ENCODE measurements at regions not wholly inside any gene's neighbourhood (a gene's known extent, or its start where the extent isn't known, plus 50 kb on each side); places are given as distances from the start of the nearest gene placed in this dataset.

- H3K79me2 ChIP-seq (ENCODE audit: control insufficient read depth in 1 of 2, insufficient read depth in 2 of 2, low read length in 2 of 2) = no peaks in the 10 kb centered on the region
- DNase-seq (ENCODE audit: low read depth in 1 of 2, low spot score in 2 of 2) (no peak), FAIRE-seq (no peak)
- no peaks in the 10 kb centered on the region for H4K20me1 ChIP-seq (replicated peaks in 1 of 2; ENCODE audit: control insufficient read depth in 1 of 2, insufficient read depth in 2 of 2, low read length in 2 of 2)
- H3K27me3 ChIP-seq (replicated peaks in 1 of 4; ENCODE audit: control insufficient read depth in 3 of 4, extremely low read depth in 1 of 4, insufficient read depth in 3 of 4, low read length in 3 of 4) = no peaks in the 10 kb centered on the region; a peak in 1 of 7 replicates
- no peak overlapping the region for H3K9ac ChIP-seq (replicated peaks in 1 of 4; ENCODE audit: extremely low read depth in 1 of 4, low read depth in 3 of 4, low read length in 3 of 4)
- H3K9me3 ChIP-seq (ENCODE audit: insufficient read depth in 2 of 2, low read depth in 1 of 2, low read length in 1 of 2) = no peaks in the 10 kb centered on the region
- POLR2A ChIA-PET (ENCODE audit: partially characterized antibody) = no interaction called here
- H4K5ac ChIP-seq (ENCODE audit: insufficient read length, low read depth, low read length) = no peak overlapping the region
- no peak overlapping the region for H3K14ac ChIP-seq (ENCODE audit: insufficient read length)
- H2BK15ac ChIP-seq (ENCODE audit: low read length) = no peak overlapping the region
- CTCF ChIA-PET (ENCODE audit: partially characterized antibody) = interaction anchor here (1.1 kb wide), 1 partner anchor 13 kb away, joined by 3 read pairs; no protein-coding TSS in a partner anchor
- no peak overlapping the region for H3K4me2 ChIP-seq (ENCODE audit: insufficient read depth in 1 of 2, low read depth in 2 of 2, low read length in 2 of 2)
- no peak overlapping the region for H3K4ac ChIP-seq (replicated peaks; ENCODE audit: insufficient read length, low read depth, low read length)
- no peaks in the 10 kb centered on the region for H3K79me1 ChIP-seq (ENCODE audit: low read depth, low read length)
- no peak overlapping the region for H2BK12ac ChIP-seq (ENCODE audit: low read depth, low read length)
- H3K23me2 ChIP-seq (ENCODE audit: low read depth, low read length) = 0 out of 2 replicates have a peak, but pooled peaks cover 2% of the 10 kb centered on the region
- H2AFZ ChIP-seq (ENCODE audit: low read length) = no peak overlapping the region
- TF ChIP-seq CHD1 (IDR thresholded peaks at IDR 0.05; ENCODE audit: low read depth, low read length) (no peak), EZH2 (IDR thresholded peaks at IDR 0.05; ENCODE audit: low read depth, low read length, severe bottlenecking) (no peak), HDAC2 (IDR thresholded peaks at IDR 0.05; ENCODE audit: borderline replicate concordance in 1 of 2, low read depth in 2 of 2, low read length in 2 of 2) (no peak), BCL11A (IDR thresholded peaks at IDR 0.05; ENCODE audit: low read depth in 2 of 2, low read length in 2 of 2) (no peak), KDM5A (IDR thresholded peaks at IDR 0.05; ENCODE audit: low read length) (no peak), CBX5 (IDR thresholded peaks at IDR 0.05; ENCODE audit: low read depth, low read length) (no peak), GABPA (IDR thresholded peaks at IDR 0.05; ENCODE audit: borderline replicate concordance, insufficient read depth, low read length) (no peak), SIN3A (conservative IDR thresholded peaks at IDR 0.05 in 1 of 2, IDR thresholded peaks at IDR 0.05 in 1 of 2; ENCODE audit: low read depth in 1 of 2, low read length in 2 of 2) (no peak), SAP30 (IDR thresholded peaks at IDR 0.05; ENCODE audit: insufficient read depth, insufficient replicate concordance, low read length) (no peak)
- TF ChIP-seq, protein P1, sequence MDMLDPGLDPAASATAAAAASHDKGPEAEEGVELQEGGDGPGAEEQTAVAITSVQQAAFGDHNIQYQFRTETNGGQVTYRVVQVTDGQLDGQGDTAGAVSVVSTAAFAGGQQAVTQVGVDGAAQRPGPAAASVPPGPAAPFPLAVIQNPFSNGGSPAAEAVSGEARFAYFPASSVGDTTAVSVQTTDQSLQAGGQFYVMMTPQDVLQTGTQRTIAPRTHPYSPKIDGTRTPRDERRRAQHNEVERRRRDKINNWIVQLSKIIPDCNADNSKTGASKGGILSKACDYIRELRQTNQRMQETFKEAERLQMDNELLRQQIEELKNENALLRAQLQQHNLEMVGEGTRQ (IDR thresholded peaks at IDR 0.05; ENCODE audit: low read length) = no peak
- no peak overlapping the region for H2BK20ac ChIP-seq (ENCODE audit: low read length)
- H4K8ac ChIP-seq (ENCODE audit: extremely low read depth, insufficient read depth, low read length) = no peak overlapping the region
- H3K4me1 ChIP-seq (replicated peaks in 1 of 4; ENCODE audit: control insufficient read depth in 3 of 4, insufficient read depth in 4 of 4, low read length in 3 of 4) = no peaks in the 10 kb centered on the region
- H3K18ac ChIP-seq (ENCODE audit: extremely low read depth, low read length) = no peak overlapping the region
- no peak overlapping the region for H3K4me3 ChIP-seq (ENCODE audit: extremely low read depth in 1 of 4, insufficient read depth in 2 of 4, low read depth in 3 of 4, low read length in 4 of 4)
- H4K91ac ChIP-seq (replicated peaks; ENCODE audit: insufficient read length, low read length) = no peak overlapping the region
- H2BK120ac ChIP-seq (replicated peaks; ENCODE audit: low read depth, low read length) = no peak overlapping the region
- H2BK5ac ChIP-seq (ENCODE audit: low read depth, low read length) = no peak overlapping the region
- no peak overlapping the region for H3K56ac ChIP-seq (replicated peaks; ENCODE audit: insufficient read length, low read depth, low read length)
- no peak overlapping the region for H3K27ac ChIP-seq (ENCODE audit: low read depth, low read length)
- H3K23ac ChIP-seq (ENCODE audit: insufficient read length) = no peak overlapping the region
- no peaks in the 10 kb centered on the region for H3K36me3 ChIP-seq (ENCODE audit: control insufficient read depth in 2 of 4, insufficient read depth in 4 of 4, low read length in 3 of 4)
- H2AK5ac ChIP-seq (ENCODE audit: low read depth, low read length) = no peak overlapping the region
- 88% methylated on average over 16 of the region's 16 CpGs; no CpG with 5 or more reads in 1 of the 2 experiments for WGBS, 2 experiments (ENCODE audit: extremely low coverage in 1 of 2, insufficient coverage in 1 of 2, insufficient read length in 1 of 2, insufficient replicate concordance in 2 of 2, low coverage in 1 of 2, low lambda C conversion rate in 2 of 2, missing lambda C conversion rate in 1 of 2)
Measured at GRCh38 chr2:2921011-2921720, 456.5 kb downstream of the EIPR1 start.

Data from H1 (cell line).